HG03175 (cell line): ENCODE measurements at regions not wholly inside any gene's neighbourhood (a gene's known extent, or its start where the extent isn't known, plus 50 kb on each side); places are given as distances from the start of the nearest gene placed in this dataset.
"Not testable (repeated sequence)": the region's sequence is repeated elsewhere in the genome, so short reads cannot be mapped to it uniquely, and the experiment has no call there.

Source experiments
- ATAC-seq: cut with Tn5 transposase; IDR thresholded peaks from one replicate; pipeline ENCODE4 v1.9.1; 2021; ENCODE audit warnings: mild to moderate bottlenecking, moderate library complexity; ENCODE audit not compliant: unreplicated experiment

DNA sequence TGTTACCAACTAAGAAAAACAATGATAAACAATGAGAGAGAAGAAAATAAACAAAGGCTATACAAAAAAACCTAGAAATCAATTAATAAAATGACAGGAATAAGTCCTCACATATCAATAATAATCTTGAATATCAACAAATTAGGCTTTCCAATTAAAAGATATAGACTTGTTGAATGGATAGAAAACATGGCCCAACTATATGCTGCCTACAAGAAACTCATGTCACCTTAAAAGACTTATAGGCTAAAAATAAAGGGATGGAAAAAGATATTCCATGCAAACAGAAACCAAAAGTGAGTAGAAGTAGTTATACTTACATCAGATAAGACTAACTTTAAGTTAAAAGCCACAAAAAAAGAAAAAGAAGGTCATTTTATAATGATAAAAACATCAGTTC lies 183.9 kb downstream of the MYRFL start:
- ATAC-seq: no peak

DNA sequence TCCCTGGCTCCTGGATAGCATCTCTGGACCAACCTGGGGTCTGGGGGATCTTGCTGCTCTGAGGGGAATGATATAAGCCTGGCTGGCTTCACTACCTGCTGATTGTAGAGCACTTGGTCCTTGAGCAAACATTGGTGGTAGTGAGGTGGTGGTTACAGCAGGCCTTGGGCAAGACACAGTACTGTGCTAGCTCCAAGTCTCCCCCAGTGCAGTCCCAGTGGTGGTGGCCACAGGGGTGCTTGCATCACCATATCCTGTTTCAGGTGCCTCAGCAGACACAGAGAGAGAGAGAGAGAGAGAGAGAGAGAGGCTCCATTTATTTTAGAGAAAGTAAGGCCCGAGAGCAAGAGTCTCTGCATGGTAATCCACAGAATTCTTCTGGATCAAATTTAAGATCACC lies 186.3 kb downstream of the MYRFL start:
- no peak for ATAC-seq

DNA sequence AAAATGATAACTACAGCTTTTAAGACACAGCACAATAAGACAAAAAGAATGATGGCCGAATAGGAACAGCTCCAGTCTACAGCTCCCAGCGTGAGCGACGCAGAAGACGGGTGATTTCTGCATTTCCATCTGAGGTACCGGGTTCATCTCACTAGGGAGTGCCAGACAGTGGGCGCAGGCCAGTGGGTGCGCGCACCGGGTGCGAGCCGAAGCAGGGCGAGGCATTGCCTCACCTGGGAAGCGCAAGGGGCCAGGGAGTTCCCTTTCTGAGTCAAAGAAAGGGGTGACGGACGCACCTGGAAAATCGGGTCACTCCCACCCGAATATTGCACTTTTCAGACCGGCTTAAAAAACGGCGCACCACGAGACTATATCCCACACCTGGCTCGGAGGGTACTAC lies 188.0 kb downstream of the MYRFL start:
- not testable (repeated sequence) for ATAC-seq

DNA sequence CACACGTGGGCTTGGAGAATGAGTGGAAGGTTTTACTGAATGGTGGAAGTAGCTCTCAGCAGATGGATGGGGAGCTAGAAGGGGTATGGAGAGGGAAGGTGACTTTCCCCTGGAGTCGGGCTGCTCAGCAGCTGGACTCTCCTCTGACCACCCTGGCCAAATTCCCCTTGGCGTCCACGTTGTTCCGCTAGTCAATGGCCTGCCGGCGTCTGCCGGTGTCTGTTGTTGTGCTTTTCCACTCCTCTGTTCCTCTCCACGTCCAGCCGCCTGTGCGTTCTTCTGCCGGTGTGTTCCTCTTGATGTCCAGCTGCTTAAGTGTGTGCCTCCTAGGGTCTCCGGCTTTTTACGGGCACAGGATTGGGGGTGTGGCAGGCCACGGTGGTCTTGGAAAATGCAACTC lies 203.5 kb downstream of the MYRFL start:
- ATAC-seq: no peak

DNA sequence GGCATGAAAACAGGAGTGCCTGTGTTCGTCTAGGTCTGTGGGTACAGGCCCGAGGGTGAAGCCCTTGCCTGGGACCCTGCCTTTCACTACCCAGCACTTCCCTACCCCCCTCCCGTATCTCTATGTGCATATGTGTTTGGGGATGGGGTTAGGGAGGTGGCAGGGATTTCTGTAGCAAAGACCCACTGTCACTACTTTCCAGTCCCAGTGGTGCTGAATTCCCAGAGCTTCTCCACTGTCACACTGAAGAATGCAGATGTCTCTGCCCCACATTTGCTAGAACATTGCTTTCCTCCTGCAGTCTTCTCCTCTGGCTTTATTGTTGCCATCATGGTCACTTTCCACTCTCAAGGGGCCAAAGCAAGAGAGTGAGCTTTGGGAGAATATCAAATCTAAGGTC lies 203.9 kb downstream of the MYRFL start:
- no peak for ATAC-seq

DNA sequence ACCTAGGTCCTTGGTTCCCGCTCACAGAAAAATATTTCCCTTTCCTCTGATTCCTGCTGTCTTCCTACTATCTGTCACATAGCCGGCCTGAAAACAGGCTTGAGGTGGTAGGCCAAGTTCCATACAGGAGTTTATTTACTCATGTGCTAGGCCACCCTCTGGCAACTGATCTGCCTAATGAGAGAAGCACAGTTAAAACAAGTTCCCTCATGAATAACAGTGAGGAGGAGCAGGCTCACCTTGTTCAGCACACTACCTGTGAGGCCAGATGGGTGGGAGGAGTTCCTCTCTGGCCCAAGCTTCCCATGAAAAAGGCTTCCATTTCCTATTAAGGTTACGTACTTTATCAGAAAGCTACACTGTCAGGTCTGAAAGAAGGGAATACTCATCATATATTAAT lies 206.0 kb downstream of the MYRFL start:
- ATAC-seq: no peak

DNA sequence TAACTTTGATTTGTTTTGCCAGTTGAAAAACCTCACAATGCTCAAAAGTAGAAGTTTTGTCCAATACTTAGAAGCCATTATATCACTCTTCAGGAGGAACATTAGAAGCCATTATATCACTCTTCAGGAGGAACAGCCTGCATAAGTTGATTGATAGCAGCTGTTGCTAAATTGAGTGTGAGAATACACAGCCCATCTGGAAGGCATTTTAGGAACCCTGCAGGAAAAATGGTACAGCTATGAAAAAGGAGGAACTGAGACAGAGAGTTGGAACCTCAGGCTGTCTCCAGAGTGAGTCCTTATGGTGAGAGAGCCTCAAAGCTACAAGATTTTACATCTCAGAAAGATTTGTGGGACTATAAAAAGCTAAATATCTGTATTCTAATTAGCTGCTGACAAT lies 207.0 kb downstream of the MYRFL start:
- no peak for ATAC-seq

DNA sequence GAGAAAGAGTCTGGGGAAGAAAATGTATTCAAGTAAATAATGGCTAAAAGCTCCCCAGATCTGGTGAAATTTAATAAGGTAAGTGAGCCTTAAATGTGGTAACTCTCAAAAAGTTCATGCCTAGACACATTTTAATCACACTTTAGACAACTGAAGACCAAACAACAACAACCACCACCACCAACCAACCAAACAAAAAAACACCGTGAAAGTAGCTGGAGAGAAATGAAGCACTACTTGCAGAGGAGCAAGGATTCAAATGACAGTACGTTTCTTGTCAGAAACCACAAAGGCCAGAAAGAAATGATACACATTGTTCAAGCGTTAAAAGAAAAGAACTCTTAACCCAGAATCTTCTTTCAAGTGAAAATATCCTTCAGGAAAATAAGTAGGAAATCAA lies 208.3 kb downstream of the MYRFL start:
- ATAC-seq: no peak

DNA sequence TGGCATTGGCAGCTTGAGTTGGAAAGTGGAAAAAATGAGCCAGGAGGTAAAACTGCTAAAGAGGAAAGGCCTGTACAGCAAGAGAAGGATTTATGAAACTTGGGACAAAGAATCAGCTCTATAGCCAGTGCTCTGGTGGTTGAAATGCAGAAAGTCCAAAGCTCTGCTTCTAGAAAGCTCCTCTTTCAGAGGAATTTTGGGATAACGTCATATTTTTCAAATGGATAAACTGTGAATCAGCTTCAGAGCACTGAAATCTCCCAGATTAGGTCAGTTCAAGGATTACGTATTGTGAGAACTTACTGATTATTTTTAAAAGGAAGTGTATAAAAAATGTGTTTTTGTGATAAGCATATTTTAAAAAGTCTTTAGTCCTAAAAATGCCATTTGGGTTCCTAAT lies 203.1 kb upstream of the CNOT2 start:
- ATAC-seq: no peak

DNA sequence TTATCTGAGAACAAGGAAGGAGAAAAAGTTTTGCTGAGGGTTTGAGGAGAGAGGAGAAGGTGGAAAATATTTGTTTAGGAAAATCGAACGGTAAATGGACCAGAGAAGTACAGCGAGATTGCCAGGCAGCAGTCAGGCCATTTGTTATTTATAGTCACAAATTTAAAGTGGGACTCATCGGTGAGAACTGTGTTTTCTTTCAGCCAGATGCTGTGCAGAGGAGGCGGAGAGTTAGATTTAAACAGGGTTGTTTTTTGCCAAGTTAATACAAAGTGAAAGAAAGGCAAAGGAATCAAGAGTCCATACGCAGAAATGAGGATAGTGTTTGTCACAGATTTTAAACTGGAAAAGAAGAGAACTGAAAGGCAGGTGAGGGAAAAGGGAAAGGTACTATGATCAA lies 200.6 kb upstream of the CNOT2 start:
- no peak for ATAC-seq

DNA sequence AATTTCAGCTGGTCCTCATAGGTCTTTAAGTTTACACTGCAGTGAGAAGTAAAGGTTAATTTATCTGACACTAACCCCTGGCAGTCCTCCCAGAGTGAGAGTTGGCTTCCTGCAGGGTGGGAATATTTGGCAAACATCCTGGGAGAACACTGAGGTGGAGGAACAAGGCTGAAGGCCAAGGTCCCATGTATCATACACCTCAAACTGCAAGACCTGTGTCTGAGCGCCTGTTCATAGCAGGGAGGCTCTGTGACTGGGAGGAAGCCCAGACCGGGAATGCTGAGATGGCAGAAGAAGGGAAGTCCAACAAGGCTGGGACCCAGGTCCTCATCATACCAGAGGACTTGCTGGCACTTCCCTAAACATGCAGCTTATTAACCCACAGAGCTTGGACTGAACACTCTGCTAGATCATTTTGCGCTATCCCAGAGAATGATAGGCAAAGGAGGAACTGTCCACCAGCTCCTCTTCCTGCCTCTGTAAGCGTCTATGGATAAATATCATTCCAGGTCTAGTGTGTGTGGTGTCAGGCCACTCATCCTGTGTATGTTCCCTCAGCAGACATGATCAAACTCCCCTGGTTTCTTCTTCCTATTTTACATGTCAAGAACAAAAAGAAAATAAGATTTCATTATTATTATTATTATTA lies 199.6 kb upstream of the CNOT2 start:
- ATAC-seq: no peak

DNA sequence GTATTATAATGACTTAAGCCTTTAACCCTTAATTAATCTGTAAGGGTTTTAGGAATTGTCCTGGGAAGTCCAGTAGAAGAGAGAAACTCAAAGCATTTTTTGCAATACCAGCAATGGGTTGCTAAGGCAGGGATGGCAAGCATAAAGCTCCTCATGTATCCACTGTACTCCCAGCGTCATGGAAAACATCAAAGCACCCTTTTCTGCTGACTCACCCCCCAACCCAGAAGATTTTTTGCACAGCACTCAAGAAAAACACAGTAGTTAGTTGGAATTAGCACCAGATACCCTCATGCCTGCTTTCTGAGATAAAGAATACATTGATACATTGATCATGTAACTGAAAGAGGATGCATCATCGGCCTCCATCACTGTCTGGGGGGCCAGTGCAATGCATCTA lies 199.1 kb upstream of the CNOT2 start:
- no peak for ATAC-seq

DNA sequence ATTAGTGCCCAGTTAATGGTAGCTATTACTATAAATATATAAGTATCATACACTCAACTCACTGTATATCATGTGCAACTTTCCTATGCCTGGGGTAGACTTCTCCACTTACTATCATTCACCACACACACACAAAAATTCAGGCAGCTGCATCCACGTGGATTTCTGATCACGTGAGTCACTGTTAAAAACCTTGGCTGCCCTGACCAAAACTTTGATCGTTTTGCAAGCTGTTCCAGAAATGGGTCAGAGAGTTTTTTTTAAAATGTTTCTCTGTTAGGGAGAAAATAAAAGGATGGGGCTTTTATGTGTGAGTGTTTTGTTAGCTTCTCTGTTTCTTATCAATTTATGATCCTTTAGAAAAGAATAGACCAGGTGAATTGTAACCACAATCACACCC lies 198.2 kb upstream of the CNOT2 start:
- no peak for ATAC-seq

DNA sequence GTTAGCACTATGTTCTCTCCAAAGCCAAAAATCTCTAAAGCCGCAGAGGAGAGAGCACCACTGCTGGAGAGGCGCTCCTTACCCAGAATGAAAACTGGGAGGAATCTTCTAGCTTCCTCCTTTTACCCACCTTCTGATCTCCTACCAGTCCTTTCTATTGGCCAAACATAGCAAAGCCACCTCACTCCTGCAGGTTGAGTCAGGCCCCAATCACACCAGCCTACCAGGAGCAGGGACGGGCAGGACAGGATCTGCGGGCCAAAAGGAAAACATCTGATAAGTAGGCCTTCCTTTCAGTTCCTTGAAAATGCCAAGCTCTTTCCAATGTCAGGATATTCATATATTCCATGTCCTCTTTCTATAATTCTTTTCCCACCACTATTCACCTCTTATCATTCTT lies 197.7 kb upstream of the CNOT2 start:
- ATAC-seq: no peak

DNA sequence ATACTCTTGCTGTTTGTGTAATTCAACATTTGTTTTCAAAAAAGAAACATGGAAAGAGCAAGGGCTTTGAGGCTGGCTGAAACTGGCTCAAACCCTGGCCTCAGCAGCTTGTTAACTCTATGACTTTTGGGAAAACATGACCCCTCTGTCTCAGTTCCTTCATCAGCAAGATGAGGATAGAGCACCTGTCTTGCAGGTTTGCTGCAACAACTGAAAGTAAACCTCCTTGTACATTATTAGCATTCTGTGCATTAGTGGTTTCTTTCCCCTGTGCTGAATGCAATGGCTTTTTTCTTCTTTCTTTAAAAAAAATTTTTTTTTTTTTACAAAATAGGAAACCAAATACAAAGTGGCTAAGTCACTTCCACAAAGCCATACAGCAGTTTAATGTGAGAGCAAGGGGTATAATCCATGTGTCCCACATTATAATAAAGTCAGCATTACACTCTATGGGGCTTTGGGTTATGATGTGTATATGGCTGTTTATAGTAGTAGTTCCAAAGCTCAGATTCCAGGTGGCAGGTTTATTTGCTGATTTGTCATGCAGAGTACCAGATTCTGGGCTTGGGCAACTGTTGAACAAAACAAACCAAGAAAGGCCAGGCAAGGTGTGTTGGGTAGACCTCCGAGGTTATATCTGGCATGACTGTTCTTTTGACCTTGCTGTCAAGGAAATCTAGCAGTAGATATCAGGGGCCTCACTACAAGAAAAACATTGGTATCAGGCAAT lies 194.5 kb upstream of the CNOT2 start:
- no peak for ATAC-seq

DNA sequence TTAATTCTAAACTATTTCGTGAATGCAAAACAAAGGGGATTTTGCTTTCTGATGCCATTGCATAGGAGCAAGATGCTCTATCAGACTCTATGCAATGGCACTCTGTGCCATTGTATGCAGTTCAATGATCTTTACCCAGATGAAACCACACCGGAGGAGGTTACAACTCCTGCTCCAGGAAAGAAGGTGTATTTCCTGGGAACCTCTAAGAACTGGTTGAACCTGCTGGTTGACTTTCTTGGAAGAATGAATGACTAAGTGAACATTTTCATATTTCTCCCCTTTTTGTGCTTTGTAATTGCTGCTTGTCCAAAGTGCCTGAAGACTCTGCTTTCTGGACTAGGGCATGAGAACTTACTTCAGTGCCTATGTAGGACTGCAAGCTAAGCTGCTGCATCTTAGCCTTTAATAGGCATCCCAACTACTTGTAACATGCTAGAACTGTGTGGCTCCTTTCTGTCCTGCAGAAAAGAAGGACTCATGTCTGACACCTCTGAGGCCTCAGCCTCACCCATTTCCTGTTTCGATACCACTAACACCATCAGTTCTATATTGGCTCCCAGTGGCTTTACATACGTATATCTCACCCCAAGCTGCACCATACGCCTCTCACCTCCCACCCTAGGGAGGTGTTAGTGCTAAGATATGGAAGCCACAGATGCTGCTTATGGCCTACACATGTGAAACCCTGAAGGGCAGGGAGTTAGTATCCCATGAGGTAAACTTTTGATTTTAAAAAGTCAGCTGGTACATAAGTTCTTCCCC lies 193.5 kb upstream of the CNOT2 start:
- ATAC-seq: peak; percentile 99

DNA sequence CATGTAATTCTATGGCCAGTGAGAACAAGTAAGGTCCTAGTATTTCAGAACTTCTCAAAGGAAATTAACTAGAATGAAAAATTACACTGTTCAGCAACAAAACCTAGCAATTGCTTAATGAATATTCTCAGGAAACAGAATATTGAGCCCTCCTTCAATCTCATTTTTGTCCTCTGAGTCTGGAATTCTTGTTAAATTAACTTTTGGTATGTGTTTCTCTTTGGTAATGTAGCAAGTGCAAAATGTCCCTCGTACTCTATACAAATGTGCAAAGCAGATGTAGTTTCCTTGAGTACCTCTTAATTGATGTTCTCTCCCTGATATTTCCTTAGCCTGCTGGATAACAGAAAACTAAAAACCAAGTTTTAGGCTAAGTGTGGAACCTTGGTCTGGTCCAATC lies 190.8 kb upstream of the CNOT2 start:
- ATAC-seq: no peak

DNA sequence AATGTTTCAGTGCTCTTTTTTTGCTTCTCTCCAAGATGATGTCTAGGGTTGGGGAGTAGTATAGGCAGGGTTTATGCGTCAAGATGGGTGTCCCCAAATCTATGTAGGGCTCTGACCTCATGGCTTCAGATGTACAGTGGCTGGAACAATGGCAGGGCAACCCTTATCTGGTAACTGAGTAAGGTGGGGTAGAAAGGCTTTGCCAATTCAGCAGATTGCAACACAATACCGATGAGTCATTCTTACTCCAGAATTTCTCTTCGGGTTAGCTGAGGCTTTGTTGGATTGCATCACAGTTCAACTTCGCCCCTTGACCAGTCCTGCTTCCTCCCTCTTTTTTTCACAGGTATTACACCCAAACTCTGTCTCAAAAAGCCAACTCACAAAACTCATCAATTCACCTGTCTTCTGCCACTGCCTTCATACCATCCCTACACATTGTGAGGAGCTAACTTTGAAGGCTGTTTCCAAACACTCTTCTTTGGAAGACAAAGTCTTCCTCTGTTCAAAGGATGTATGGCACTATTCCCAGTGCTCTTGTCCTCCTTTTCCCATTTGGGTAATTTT lies 190.2 kb upstream of the CNOT2 start:
- ATAC-seq: no peak

DNA sequence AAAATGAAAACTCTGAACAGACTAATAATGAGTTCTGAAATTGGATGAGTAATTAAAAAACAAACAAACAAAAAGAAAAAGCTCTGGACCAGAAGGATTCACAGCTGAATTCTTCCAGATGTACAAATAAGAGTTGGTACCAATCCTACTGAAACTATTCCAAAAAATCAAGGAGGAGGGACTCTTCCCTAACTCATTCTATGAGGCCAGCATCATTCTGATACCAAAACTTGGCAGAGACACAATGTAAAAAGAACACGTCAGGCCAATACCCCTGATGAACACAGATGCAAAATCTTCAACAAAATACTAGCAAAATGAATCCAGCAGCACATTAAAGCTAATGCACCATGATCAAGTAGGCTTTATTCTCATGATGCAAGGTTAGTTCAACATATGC lies 183.9 kb upstream of the CNOT2 start:
- no peak for ATAC-seq

DNA sequence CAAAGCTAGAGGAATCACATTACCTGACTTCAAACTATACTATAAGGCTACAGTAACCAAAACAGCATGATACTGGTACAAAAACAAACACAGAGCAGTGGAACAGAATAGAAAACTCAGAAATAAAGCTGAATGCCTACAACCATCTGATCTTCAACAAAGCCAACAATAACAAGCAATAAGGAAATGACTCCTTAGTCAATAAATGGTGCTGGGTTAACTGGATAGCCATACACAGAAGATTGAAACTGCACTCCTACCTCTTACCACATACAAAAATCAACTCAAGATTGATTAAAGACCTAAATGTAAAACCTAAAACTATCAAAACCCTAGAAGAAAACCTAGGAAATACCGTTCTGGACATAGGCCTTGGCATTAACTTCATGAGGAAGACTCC lies 182.6 kb upstream of the CNOT2 start:
- ATAC-seq: no peak

DNA sequence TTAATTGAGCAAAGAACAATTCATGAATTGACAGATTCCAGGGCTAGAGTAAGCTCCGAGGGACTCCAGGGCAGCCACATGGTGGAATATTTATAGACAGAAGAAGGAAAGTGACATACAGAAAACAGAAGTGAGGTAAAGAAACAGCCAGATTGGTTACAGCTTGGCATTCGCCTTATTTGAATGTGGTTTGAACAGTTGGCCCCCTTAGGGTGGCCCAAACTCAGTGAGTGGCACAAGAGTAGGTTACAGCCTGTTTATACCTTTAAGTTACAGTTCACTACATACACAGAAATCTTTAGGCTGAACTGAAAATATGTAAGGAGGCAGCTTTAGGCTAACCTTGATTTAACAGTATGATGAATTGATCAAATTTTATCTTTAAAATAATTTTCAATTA lies 174.5 kb upstream of the CNOT2 start:
- ATAC-seq: no peak
